Osteocyte (in vitro differentiated cells): ENCODE measurements at regions not wholly inside any gene's neighbourhood (a gene's known extent, or its start where the extent isn't known, plus 50 kb on each side); places are given as distances from the start of the nearest gene placed in this dataset.

ENCODE experiments used
- DNase-seq: peaks from one replicate; pipeline ENCODE4 v3.0.0; 2021; ENCODE audit warnings: mixed read lengths; ENCODE audit not compliant: unreplicated experiment; ENCODE audit errors: extremely low spot score
- H3K27ac Mint-ChIP-seq: one replicate; pipeline ENCODE4 v1.8.0; 2021; ENCODE audit warnings: mild to moderate bottlenecking, mixed read lengths; ENCODE audit not compliant: unreplicated experiment
- H3K27me3 Mint-ChIP-seq: one replicate; pipeline ENCODE4 v1.8.0; 2021; ENCODE audit warnings: mixed read lengths; ENCODE audit not compliant: unreplicated experiment
- H3K36me3 Mint-ChIP-seq: one replicate; pipeline ENCODE4 v1.8.0; 2021; ENCODE audit warnings: mixed read lengths; ENCODE audit not compliant: unreplicated experiment
- H3K4me1 Mint-ChIP-seq: one replicate; pipeline ENCODE4 v1.8.0; 2021; ENCODE audit warnings: mixed read lengths; ENCODE audit not compliant: unreplicated experiment
- H3K4me3 Mint-ChIP-seq: one replicate; pipeline ENCODE4 v1.8.0; 2021; ENCODE audit warnings: mild to moderate bottlenecking, moderate library complexity, mixed read lengths; ENCODE audit not compliant: unreplicated experiment
- H3K9me3 Mint-ChIP-seq: one replicate; pipeline ENCODE4 v1.8.0; 2021; ENCODE audit warnings: mixed read lengths; ENCODE audit not compliant: unreplicated experiment
- TF ChIP-seq, protein P1 (sequence below): fragments of 200-600 bp; sonication (generic); IDR thresholded peaks from 2 replicates; pipeline ENCODE4 v1.5.0; 2021; ENCODE audit warnings: antibody characterized with exemption, mild to moderate bottlenecking, moderate library complexity

DNA sequence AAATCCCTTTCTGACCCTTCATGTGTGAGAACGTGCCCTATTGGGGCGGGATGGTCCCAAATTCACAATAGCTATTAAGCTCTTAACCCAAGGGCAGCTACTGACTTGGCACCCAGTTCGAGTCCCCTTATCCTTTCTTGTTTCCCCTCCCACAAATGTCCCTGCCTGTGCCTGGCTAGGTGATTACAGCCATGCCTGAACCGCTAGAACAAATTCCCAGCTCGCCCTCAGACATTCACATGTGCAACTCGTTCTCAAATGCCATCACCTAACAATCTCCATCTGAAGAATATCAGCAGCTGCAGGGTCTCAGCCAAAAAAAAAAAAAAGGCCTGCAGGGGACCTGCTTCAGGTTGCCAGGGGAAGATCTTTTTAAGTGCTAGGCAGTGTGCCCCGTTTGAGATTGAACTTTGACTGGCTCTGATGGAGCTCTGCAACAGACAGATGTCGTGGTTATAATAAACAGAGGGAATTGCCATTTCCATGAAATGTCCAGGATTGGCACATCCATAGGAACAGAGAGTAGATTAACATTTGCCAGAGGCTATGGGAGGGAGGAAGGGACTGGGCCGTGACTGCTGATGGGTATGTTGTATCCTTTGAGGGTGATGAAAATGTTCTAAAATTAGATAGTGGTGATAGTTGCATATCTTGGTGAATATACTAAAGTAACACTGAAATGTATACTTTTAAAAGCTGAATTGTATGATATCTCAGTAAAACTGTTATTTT, 347.2 kb upstream of the WWC1 start:
- Mint-ChIP-seq H3K9me3 (no peaks in the 10 kb centered on the region), H3K27me3 (no peaks in the 10 kb centered on the region), H3K4me1 (peaks cover 40% of the 10 kb centered on the region), H3K27ac (peak overlapping the region; percentile 75), H3K4me3 (no peak overlapping the region), H3K36me3 (no peaks in the 10 kb centered on the region)
- TF ChIP-seq, protein P1, sequence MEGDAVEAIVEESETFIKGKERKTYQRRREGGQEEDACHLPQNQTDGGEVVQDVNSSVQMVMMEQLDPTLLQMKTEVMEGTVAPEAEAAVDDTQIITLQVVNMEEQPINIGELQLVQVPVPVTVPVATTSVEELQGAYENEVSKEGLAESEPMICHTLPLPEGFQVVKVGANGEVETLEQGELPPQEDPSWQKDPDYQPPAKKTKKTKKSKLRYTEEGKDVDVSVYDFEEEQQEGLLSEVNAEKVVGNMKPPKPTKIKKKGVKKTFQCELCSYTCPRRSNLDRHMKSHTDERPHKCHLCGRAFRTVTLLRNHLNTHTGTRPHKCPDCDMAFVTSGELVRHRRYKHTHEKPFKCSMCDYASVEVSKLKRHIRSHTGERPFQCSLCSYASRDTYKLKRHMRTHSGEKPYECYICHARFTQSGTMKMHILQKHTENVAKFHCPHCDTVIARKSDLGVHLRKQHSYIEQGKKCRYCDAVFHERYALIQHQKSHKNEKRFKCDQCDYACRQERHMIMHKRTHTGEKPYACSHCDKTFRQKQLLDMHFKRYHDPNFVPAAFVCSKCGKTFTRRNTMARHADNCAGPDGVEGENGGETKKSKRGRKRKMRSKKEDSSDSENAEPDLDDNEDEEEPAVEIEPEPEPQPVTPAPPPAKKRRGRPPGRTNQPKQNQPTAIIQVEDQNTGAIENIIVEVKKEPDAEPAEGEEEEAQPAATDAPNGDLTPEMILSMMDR: no peak
- no peak for DNase-seq

DNA sequence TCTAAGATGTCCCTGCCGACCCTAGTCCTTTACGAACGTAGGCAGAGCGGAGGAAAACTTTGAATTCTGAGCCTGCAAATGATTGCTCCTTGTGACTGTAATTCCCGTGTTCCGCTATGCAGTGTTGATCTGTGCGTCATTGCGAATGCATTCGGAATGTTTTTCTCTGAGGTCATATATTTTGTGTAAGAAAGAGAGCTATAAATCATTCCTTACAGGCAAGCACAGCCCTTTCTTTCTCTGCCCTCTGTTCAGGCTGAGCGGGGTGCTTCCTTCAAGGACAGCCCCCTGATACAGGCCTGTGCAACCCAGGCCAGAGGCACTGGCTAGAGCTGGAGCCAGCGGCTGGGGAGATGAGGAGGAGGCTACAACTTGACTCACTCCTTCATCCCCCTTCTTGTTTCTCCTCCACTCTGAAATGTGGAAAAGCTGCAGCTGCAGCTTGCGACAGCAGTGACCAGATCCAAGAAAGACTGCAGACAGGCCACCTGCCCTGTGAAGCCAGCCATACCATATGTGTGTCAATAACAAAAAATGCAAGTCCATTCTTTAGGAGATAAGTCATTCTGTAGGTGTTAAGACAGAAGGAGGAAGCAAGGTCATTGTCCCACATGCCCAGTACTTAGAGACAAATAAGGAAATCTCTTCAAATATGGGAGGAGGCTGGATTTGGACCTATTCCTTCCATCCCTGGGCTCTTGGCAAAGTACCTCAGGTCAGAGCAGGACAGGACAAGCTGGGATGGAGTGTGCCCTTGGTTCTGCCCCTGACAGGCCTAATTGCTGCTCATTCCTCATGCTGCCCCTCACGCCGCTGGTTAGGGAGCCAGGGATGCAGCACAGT, 345.7 kb upstream of the WWC1 start:
- H3K4me1 Mint-ChIP-seq: peaks cover 51% of the 10 kb centered on the region
- no peaks in the 10 kb centered on the region for H3K36me3 Mint-ChIP-seq
- H3K27ac Mint-ChIP-seq: peak overlapping the region; percentile 75
- no peak for DNase-seq
- TF ChIP-seq, protein P1: no peak
- no peak overlapping the region for H3K4me3 Mint-ChIP-seq
- H3K9me3 Mint-ChIP-seq: no peaks in the 10 kb centered on the region
- H3K27me3 Mint-ChIP-seq: no peaks in the 10 kb centered on the region

DNA sequence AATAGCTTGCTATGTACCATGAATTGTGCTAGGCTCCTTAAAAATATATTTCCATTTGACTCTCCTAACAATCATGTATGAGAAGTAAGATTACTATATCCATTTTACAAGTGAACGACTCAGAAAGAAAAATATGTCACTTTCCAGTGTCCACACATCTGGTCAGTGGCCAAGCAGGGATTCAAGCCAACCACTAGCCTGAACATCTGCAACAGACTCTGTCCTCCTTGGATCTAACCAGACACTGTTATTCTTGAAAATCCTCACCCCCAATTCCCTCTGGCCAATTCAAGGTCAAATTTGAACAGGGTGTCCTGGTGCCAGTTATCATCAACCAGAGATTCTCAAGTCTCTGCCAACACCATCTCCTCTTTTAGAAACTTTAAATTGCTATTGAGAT, 344.1 kb upstream of the WWC1 start:
- DNase-seq: no peak
- Mint-ChIP-seq H3K36me3 (no peaks in the 10 kb centered on the region), H3K9me3 (no peaks in the 10 kb centered on the region), H3K4me3 (no peak overlapping the region), H3K27me3 (no peaks in the 10 kb centered on the region), H3K27ac (no peak overlapping the region), H3K4me1 (peaks cover 57% of the 10 kb centered on the region)
- TF ChIP-seq, protein P1: no peak

DNA sequence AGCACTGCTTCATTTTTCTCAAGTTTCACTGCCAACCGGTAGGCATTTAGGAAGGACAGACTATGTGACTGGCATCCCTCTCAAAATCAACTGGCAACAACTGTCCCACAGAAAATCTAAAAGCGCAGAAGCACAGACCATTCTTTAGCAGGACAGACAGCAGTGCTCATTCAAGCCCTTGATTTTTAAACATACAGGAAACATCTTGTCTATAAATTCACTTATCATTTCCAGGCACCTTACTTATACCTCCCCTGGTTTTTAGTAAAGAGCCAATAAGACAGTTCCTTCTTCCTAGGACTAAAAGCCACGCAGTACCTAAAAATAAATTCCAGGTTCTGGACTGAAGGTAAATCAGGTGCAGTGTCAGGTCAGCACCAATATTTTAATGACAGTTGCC, 343.2 kb upstream of the WWC1 start:
- DNase-seq: no peak
- H3K27ac Mint-ChIP-seq: no peak overlapping the region
- peaks cover 57% of the 10 kb centered on the region for H3K4me1 Mint-ChIP-seq
- TF ChIP-seq, protein P1: no peak
- H3K9me3 Mint-ChIP-seq: no peaks in the 10 kb centered on the region
- H3K27me3 Mint-ChIP-seq: no peaks in the 10 kb centered on the region
- H3K4me3 Mint-ChIP-seq: no peak overlapping the region
- no peaks in the 10 kb centered on the region for H3K36me3 Mint-ChIP-seq

DNA sequence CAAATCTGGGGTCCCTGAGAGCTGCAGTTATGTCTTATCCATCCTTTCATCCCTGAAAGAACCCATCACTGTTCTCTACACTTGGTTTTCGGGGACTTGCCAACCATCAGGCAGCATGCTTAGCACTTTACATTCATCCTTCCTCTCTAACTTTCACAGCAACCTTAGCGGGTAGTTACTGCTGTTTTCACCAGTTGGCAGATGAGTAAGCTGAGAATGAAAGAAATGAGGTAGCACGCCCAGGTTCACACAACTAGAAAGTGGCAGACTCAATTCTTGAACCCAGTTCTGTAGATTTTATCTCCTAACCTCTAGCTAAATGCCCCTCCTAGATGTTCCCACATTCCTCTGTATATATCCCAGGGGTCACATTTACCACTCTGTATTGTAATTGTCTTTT, 342.0 kb upstream of the WWC1 start:
- no peak for DNase-seq
- Mint-ChIP-seq H3K27me3 (no peaks in the 10 kb centered on the region), H3K4me1 (peaks cover 52% of the 10 kb centered on the region), H3K4me3 (no peak overlapping the region), H3K9me3 (no peaks in the 10 kb centered on the region), H3K27ac (no peak overlapping the region), H3K36me3 (no peaks in the 10 kb centered on the region)
- TF ChIP-seq, protein P1: no peak
